OCI-M1 (cell line): ENCODE measurements at regions not wholly inside any gene's neighbourhood (a gene's known extent, or its start where the extent isn't known, plus 50 kb on each side); places are given as distances from the start of the nearest gene placed in this dataset.

Source experiments
- DNase-seq: peaks from one replicate; lab custom pipeline; 2025; lab: John Stamatoyannopoulos, UW

DNA sequence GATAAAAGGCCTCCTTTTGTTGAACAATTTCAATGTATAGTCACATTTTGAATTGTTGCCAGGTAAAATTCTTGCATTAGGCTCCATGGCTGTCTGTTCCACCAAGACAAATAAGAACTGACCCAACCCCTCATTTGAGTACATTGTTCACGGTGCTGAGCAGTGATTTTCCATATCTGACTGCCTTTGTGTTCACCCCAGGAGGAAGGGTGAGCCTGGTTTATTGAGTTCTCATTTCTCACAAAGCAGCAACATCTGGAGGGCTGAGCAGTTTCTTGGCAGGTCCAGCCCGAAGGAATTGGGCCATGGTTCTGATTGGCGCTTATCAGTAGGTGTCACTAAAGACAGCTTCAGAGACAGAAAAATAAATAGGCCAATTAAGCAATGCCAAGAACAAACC lies 149.1 kb downstream of the BMP4 start:
- no peak for DNase-seq

DNA sequence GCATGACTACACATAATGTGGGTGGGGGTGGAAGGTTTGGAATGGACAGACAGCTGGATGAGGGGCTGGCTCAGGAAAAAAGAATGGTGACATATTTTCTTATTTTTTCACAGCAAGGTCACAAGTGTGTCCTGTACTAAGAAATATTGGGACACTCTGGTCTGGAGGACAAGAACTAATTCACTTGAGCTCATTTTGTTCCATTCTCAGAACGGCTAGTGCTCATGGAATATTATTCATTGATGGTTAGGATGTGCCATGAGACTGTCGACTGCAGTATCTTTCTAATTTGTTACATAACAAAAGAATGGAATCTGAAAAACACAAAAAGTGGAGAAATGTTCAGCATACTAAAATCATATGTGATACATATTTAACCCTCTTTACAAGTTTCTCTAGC lies 149.5 kb downstream of the BMP4 start:
- DNase-seq = no peak

- no peak for DNase-seq
Observed at GRCh38 chr14:53796734-53797133, 159.9 kb downstream of the BMP4 start.

- no peak for DNase-seq
Observed at GRCh38 chr14:53793790-53794505, 162.7 kb downstream of the BMP4 start.

DNA sequence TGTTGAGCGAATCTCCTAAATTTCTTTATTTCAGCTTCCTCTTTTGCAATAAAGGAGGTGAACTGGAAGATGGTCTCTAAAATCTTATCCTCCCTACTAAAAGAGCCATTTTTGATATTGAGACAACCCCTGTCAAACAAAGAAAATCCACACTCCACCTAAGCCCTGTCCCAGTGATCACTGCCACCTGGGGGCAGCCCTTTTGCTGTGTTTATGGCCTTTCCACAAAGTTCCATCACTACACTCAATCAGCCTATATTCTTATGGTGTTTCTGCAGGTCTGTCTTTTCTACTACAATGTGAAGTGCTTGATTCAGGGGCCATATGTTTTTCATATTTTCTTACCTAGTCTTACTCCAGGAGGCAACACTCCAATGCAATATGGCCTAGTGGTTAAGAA lies 163.7 kb downstream of the BMP4 start:
- no peak for DNase-seq

DNA sequence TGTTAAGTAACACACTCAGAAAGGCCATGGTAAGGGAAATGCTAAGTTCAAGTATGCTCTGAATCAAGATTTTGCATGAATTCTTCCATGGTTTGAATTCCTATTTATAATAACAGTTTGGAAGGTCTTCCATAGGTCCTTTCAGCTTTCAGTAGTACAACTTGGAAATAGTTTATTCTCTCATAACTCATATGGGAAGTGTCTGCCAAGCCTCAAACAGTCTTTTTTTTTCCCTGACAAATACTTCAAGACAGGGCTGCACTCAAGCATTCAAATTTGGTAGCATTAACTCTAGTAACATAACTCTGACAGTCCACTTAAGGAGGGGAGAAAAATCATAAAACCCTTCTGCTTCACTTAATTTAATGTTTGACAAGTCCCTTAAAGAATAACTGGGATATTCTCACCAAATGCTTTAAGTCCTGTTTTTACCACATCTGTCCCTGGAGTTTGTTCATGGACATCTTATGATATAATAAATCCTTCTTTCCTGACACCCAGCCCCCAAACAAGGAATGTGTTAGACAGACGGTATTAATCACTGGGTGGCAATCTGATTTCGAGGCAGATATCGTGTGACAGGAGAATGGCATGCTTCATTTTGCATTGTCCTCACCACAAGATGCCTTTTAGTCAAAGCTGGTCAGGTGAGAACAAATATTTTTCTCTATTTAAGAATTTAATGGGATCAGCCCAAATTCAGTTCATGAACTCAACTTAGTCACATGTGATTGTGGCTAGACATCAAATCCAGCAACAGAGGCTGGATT lies 165.7 kb downstream of the BMP4 start:
- DNase-seq = no peak

DNA sequence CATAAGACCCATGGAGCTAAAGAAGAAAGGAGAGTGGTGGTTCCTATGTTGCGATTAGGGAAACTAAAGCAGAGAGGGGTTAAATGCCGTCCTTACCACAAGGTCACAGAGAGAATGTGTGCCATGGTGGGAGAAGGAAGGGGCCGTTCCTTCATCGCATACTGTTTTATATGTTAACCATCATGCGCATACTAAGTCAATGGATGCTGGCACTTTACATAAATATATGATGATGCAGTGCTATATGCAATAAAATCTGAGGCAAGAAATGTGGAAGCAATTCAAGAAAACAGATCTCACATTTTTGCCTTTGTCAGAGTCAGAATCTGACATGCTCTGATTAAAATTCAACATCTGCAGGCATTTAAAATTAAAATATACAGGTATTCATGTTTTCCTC lies 168.1 kb downstream of the BMP4 start:
- DNase-seq = no peak

DNA sequence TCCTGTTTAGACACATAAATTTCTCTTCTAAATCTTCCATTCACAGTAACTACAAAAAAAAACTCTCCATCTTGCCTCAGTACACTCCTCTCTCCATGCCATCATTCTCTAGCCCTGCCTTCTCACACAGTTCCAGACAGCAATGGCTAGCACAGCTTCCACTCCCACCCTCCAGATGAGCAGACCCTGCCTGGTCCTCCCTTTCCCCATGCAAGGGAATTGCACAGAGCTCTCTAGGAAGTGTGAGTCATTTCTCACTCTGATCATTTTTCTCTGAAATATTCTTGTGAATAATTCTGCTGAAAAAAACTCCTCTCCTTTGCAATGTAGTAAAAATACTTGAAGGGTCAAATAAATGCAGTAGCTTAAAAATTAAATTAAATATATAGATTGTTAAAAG lies 170.6 kb downstream of the BMP4 start:
- no peak for DNase-seq

DNA sequence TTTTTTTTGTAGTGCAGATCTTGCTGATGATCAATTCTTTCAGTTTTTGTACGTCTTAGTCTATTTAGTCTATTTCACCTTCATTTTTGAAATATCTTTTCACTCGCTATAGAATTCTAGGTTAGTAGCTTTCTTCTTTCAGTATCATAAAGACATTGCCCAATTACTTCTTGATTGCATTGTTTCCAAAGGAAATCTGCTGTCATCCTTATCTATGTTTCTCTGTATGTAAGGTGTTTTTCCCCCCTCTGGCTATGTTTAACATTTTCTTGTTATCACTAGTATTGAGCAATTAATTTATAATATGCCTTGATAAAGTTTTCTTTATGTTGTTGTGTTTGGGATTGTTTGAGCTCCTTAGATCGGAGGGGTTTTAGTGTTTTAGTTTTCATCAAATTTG lies 171.9 kb downstream of the BMP4 start:
- DNase-seq = no peak

DNA sequence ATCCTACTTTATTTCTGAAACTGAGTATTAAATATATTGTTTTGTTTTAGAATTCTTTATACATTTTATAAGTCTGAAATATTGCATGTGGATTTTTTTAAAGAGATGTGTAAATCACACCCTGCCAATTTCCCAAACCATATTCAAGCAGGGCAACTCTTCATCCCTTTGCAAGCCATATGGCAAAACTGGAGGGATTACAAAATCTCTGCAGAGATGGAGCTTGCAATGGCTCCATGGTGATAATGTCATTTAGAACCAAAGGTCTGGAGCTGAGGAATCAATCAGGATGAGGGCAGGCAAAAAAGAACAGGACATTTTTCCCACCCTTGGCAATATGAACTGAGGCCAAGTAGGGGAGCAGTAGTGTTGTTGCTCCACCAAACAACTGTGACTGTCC lies 173.4 kb downstream of the BMP4 start:
- no peak for DNase-seq

- no peak for DNase-seq
Observed at GRCh38 chr14:53780051-53780555, 176.5 kb downstream of the BMP4 start.

DNA sequence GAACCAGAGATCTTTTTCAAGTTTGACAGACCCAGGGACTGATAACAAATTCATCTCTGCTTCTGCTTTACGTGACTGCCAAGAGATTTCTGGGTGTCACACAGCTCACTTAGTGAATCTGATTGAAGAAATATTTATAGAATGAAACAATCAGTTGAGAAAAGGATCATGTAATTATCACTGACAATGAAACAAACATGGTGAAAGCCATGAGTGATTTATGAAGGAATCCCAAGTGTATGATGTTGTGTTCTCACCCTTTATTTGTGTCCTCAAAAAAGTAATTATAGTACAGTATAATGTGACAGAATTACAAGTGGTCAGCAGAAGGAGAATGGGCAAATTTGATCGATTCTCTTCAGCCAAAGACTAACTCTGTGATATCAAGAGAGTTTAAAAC lies 177.3 kb downstream of the BMP4 start:
- no peak for DNase-seq

GRCh38 chr14:53778263-53778662 lies 178.4 kb downstream of the BMP4 start:
- no peak for DNase-seq

- no peak for DNase-seq
Observed at GRCh38 chr14:53772936-53773335, 183.7 kb downstream of the BMP4 start.

- no peak for DNase-seq
Observed at GRCh38 chr14:53767566-53767965, 189.1 kb downstream of the BMP4 start.

DNA sequence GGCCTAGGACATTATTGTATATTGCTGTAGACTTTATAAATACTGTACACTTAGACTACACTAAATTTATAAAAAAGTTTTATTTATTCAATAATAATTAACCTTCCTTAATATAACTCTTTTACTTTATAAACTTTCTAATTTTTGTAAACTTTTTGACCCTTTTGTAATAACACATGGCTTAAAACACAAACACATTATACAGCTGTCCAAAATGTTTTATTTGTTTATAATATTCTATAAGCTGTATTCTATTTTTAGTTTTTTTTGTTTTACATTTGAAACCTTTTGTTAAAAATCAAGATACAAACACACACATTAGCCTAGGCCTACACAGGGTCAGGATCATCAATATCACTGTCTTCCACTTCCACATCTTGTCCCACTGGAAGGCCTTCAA lies 190.0 kb downstream of the BMP4 start:
- DNase-seq = no peak

DNA sequence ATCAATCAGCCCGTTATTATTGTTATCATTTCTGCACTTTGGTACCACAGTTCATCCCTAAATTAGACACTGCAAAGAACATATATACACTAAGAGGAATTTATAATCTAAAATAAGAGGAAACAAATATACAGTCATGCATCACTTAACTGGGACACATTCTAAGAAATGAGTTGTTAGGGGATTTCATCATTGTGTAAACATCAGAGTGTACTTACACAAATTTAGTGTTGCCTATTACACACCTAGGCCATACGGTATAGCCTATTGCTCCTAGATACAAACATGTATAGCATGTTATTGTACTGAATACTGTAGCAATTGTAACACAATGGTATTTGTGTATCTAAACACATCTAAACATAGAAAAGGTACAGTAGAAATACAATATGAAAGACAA lies 190.5 kb downstream of the BMP4 start:
- no peak for DNase-seq

- DNase-seq = no peak
Observed at GRCh38 chr14:53764846-53765245, 191.8 kb downstream of the BMP4 start.

DNA sequence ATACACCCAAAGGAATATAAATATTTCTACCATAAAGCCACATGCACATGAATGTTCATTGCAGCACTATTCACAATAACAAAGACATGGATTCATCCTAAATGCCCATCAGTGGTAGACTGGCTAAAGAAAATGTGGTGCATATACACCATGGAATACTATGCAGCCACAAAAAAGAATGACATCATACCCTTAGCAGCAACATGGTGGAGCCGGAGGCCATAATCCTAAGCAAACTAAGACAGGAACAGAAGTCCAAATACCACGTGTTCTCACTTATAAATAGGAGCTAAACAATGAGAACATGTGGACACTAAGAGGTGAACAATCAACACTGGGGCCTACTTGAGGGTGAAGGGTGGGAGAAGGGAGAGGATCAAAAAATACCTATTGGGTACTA lies 198.5 kb downstream of the BMP4 start:
- no peak for DNase-seq

DNA sequence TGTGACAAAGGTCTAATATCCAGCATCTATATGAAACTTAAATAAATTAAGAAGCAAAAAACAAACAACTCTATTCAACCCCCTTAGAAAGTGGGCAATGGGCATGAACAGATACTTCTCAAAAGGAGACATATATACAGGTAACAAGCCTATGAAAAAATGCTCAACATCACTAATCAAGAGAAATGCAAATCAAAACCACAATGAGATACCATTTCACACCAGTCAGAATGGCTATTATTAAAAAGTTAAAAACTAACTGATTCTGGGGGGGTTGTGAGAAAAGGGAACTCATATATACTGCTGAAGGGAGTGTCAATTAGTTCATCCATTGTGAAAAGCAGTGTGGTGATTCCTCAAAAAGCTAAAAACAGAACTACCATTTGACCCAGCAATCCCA lies 198.9 kb downstream of the BMP4 start:
- DNase-seq = no peak

DNA sequence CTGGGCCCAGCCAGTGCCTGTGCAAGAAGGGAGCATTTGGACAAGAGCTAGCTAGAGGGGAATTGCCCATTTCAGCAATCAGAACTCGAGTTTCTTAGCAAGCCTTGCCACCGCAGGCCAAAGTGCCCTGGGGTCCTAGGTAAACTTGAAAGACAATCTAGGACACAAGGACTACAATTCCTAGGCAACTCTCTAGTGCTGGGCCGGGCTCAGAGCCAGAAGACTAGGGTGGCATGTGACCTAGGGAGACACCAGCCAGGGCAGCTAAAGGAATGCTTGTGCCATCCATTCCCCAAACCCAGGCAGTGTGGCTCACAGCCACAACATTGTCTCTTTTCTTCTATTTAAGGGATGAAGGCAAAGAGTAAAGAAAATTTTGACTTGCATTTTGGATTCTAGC lies 205.0 kb downstream of the BMP4 start:
- DNase-seq = no peak

DNA sequence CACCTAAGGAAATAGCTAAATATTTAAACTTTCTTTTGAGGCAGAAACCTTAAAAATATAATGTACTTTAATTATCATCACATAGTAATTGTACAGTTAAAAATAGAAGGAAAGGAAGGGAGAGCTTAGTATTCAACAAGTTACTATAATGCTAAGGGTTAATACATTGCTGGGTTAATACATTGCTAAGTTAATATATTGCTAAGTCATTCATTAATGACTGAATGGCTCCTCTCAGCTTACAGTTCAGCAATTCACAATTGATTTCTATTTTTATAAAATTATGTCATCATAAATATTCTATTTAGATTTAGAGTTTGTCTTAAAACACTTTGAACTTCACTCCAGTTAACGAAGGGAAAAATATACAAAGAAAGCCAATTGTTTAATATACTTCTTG lies 207.9 kb downstream of the BMP4 start:
- DNase-seq = no peak

- DNase-seq = no peak
Observed at GRCh38 chr14:53744857-53745256, 211.8 kb downstream of the BMP4 start.

GRCh38 chr14:53743371-53743770 lies 213.3 kb downstream of the BMP4 start:
- DNase-seq = no peak
